HEK293 (cell line): ENCODE measurements at regions not wholly inside any gene's neighbourhood (a gene's known extent, or its start where the extent isn't known, plus 50 kb on each side); places are given as distances from the start of the nearest gene placed in this dataset.
A peak's percentile ranks its signal among the peaks of the same experiment; 100 is the strongest.

Experiments used
- AEBP2 ChIP-seq: fragments of 450-650 bp; formaldehyde crosslinking; IDR thresholded peaks from 2 replicates; pipeline ENCODE4 v1.5.1; 2016; ENCODE audit warnings: missing biosample characterization, missing genetic modification characterization, borderline replicate concordance
- CTCF ChIP-seq: fragments of 450-650 bp; formaldehyde crosslinking; IDR thresholded peaks from 2 replicates; pipeline ENCODE4 v1.5.1; 2016; ENCODE audit warnings: missing biosample characterization, missing genetic modification characterization
- FEZF1 ChIP-seq: fragments of 450-650 bp; formaldehyde crosslinking; IDR thresholded peaks from 2 replicates; pipeline ENCODE4 v1.5.1; 2016; ENCODE audit warnings: missing biosample characterization, missing genetic modification characterization
- GLI2 ChIP-seq: fragments of 450-650 bp; formaldehyde crosslinking; IDR thresholded peaks from 2 replicates; pipeline ENCODE4; 2017; ENCODE audit warnings: missing biosample characterization, missing genetic modification characterization, low read depth, borderline replicate concordance
- KLF9 ChIP-seq: fragments of 450-650 bp; formaldehyde crosslinking; IDR thresholded peaks from 2 replicates; pipeline ENCODE4 v1.5.1; 2016; ENCODE audit warnings: missing biosample characterization, missing genetic modification characterization, low read depth
- TSHZ1 ChIP-seq: fragments of 450-650 bp; formaldehyde crosslinking; IDR thresholded peaks from 2 replicates; pipeline ENCODE4 v1.5.1; 2016; ENCODE audit warnings: missing biosample characterization, missing genetic modification characterization, borderline replicate concordance
- ZBTB6 ChIP-seq: fragments of 450-650 bp; formaldehyde crosslinking; IDR thresholded peaks from 2 replicates; pipeline ENCODE4 v1.5.1; 2017; ENCODE audit warnings: missing biosample characterization, missing genetic modification characterization
- ZNF175 ChIP-seq: fragments of 450-650 bp; formaldehyde crosslinking; IDR thresholded peaks from 2 replicates; pipeline ENCODE4 v1.5.1; 2016; ENCODE audit warnings: missing biosample characterization, missing genetic modification characterization
- ZNF214 ChIP-seq: fragments of 450-650 bp; formaldehyde crosslinking; IDR thresholded peaks from 2 replicates; pipeline ENCODE4 v1.5.1; 2017; ENCODE audit warnings: missing biosample characterization, mild to moderate bottlenecking, missing genetic modification characterization, borderline replicate concordance
- ZNF292 ChIP-seq: fragments of 450-650 bp; formaldehyde crosslinking; IDR thresholded peaks from 2 replicates; pipeline ENCODE4 v1.5.1; 2016; ENCODE audit warnings: low read depth, missing biosample characterization, missing genetic modification characterization, borderline replicate concordance
- ZNF350 ChIP-seq: fragments of 450-650 bp; formaldehyde crosslinking; IDR thresholded peaks from 2 replicates; pipeline ENCODE4 v1.5.0; 2017; ENCODE audit warnings: missing biosample characterization, mild to moderate bottlenecking, missing genetic modification characterization
- ZNF394 ChIP-seq: fragments of 450-650 bp; formaldehyde crosslinking; IDR thresholded peaks from 2 replicates; pipeline ENCODE4 v1.5.1; 2016; ENCODE audit warnings: missing biosample characterization, missing genetic modification characterization, mild to moderate bottlenecking, moderate library complexity, borderline replicate concordance
- ZNF488 ChIP-seq: fragments of 450-650 bp; formaldehyde crosslinking; IDR thresholded peaks from 2 replicates; pipeline ENCODE4 v1.5.1; 2016; ENCODE audit warnings: missing biosample characterization, missing genetic modification characterization
- ZNF501 ChIP-seq: fragments of 450-650 bp; formaldehyde crosslinking; IDR thresholded peaks from 2 replicates; pipeline ENCODE4 v1.5.1; 2016; ENCODE audit warnings: missing biosample characterization, missing genetic modification characterization
- ZNF518A ChIP-seq: fragments of 450-650 bp; formaldehyde crosslinking; conservative IDR thresholded peaks from 2 replicates; pipeline ENCODE4 v1.5.1; 2016; ENCODE audit warnings: low read depth, missing biosample characterization, missing genetic modification characterization
- ZNF530 ChIP-seq: fragments of 450-650 bp; formaldehyde crosslinking; IDR thresholded peaks from 2 replicates; pipeline ENCODE4 v1.5.1; 2016; ENCODE audit warnings: low read depth, missing biosample characterization, missing genetic modification characterization
- ZNF639 ChIP-seq: fragments of 450-650 bp; formaldehyde crosslinking; IDR thresholded peaks from 2 replicates; pipeline ENCODE4 v1.5.1; 2016; ENCODE audit warnings: missing biosample characterization, missing genetic modification characterization
- ZNF704 ChIP-seq: fragments of 450-650 bp; formaldehyde crosslinking; IDR thresholded peaks from 2 replicates; pipeline ENCODE4 v1.5.1; 2016; ENCODE audit warnings: missing biosample characterization, missing genetic modification characterization
- ZNF76 ChIP-seq: fragments of 450-650 bp; formaldehyde crosslinking; IDR thresholded peaks from 2 replicates; pipeline ENCODE4; 2016; ENCODE audit warnings: low read depth, missing biosample characterization, missing genetic modification characterization, borderline replicate concordance
- ZNF777 ChIP-seq: fragments of 450-650 bp; formaldehyde crosslinking; IDR thresholded peaks from 2 replicates; pipeline ENCODE4 v1.5.1; 2017; ENCODE audit warnings: missing biosample characterization, missing genetic modification characterization, borderline replicate concordance
- ZNF791 ChIP-seq: fragments of 450-650 bp; formaldehyde crosslinking; IDR thresholded peaks from 2 replicates; pipeline ENCODE4 v1.5.1; 2016; ENCODE audit warnings: missing biosample characterization, missing genetic modification characterization

GRCh38 chr1:147084273-147085096 lies 87.8 kb downstream of the PRKAB2 start (continued):
- TF ChIP-seq ZNF518A (tag by site-specific recombination) = no peak
- TF ChIP-seq ZNF501 = no peak; the same call in 1 of the 2 replicates
- no peak for TF ChIP-seq ZNF530 (tag by site-specific recombination)
- TF ChIP-seq ZNF394 (tag by site-specific recombination) = peak; percentile 62
- no peak for TF ChIP-seq FEZF1
- no peak for TF ChIP-seq ZNF704
- TF ChIP-seq KLF9 = no peak
- TF ChIP-seq ZNF76 (tag by site-specific recombination) = peak; percentile 98
- TF ChIP-seq AEBP2 (tag by site-specific recombination) = no peak
- no peak for TF ChIP-seq ZNF350 (tag by site-specific recombination)
- no peak for TF ChIP-seq GLI2 (tag by site-specific recombination)
- no peak for TF ChIP-seq CTCF (tag by site-specific recombination)
- TF ChIP-seq ZNF777 (tag by site-specific recombination) = peak; percentile 85
- TF ChIP-seq ZNF639 (tag by site-specific recombination) = no peak; the same call in 1 of the 2 replicates
- no peak for TF ChIP-seq ZNF292 (tag by site-specific recombination)
- no peak for TF ChIP-seq ZNF175 (tag by site-specific recombination)
- no peak for TF ChIP-seq ZBTB6 (tag by site-specific recombination)
- TF ChIP-seq TSHZ1 = no peak
- TF ChIP-seq ZNF214 = no peak
- no peak for TF ChIP-seq ZNF488 (tag by site-specific recombination)
- no peak for TF ChIP-seq ZNF791
